Activated T-cell treated with anti-CD3 and anti-CD28 coated beads, Interleukin-2, amount 50 U/mL, for 24 hours (primary cell): ENCODE measurements at regions not wholly inside any gene's neighbourhood (a gene's known extent, or its start where the extent isn't known, plus 50 kb on each side); places are given as distances from the start of the nearest gene placed in this dataset.
"Not testable (repeated sequence)": the region's sequence is repeated elsewhere in the genome, so short reads cannot be mapped to it uniquely, and the experiment has no call there.

ENCODE experiments used
- DNase-seq: peaks from one replicate; pipeline ENCODE4 v3.0.0-alpha.2; 2020
- H3K27ac Mint-ChIP-seq: 2 replicates; pipeline ENCODE4 v1.8.0; 2020; ENCODE audit warnings: mild to moderate bottlenecking, mixed read lengths
- H3K27me3 Mint-ChIP-seq: 2 replicates; pipeline ENCODE4 v1.8.0; 2020; ENCODE audit warnings: mixed read lengths
- H3K36me3 Mint-ChIP-seq: 2 replicates; pipeline ENCODE4 v1.8.0; 2020; ENCODE audit warnings: low read depth, mixed read lengths
- H3K4me1 Mint-ChIP-seq: 2 replicates; pipeline ENCODE4 v1.8.0; 2020; ENCODE audit warnings: low read depth, mixed read lengths
- H3K4me3 Mint-ChIP-seq: 2 replicates; pipeline ENCODE4 v1.8.0; 2020; ENCODE audit warnings: mild to moderate bottlenecking, moderate library complexity, mixed read lengths
- H3K9me3 Mint-ChIP-seq: 2 replicates; pipeline ENCODE4 v1.8.0; 2020; ENCODE audit warnings: mixed read lengths

GRCh38 chr2:221741496-221742211 is 169.6 kb upstream of the EPHA4 start:
- Mint-ChIP-seq H3K4me3 (no peak overlapping the region), H3K9me3 (peaks cover 6% of the 10 kb centered on the region)

DNA sequence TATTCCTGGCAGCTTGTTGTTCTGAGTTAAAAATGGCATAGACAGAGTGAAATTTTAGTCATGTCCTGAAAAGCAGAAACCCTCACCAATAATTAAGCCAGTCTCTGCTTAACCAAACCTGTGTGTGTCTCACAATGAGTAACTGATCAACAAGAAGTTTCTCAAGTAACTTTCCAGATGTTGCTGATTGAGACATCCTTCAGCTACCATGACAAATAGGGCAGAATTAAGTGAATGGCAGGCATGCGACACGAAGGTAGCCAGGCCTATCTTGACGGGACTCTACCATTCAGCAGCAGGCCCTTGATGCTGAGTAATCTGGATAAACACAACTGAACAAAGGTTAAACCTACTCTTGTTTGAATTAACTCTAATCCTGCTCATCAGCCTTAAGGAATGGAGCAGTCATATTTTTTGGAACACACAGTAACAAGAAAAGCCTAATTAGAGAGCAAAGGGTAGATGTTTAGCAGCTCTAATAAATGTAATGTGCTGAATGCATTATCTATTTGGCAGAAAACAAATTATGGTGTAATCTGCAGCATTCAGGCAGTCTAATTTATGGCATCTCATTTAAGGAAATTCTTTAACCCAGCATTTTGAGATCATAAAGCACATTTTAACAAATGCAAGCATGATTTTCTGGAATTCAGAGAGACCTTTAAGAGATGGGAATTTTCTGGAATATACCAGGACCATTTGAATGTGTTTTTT is 159.5 kb upstream of the EPHA4 start:
- Mint-ChIP-seq H3K9me3 (peaks cover 2% of the 10 kb centered on the region), H3K27ac (no peak overlapping the region)

More at GRCh38 chr2:221741496-221742211, 169.6 kb upstream of the EPHA4 start:
- Mint-ChIP-seq H3K36me3 (no peaks in the 10 kb centered on the region), H3K4me1 (no peaks in the 10 kb centered on the region), H3K27ac (no peak overlapping the region), H3K27me3 (no peaks in the 10 kb centered on the region)
- DNase-seq, result no peak

DNA sequence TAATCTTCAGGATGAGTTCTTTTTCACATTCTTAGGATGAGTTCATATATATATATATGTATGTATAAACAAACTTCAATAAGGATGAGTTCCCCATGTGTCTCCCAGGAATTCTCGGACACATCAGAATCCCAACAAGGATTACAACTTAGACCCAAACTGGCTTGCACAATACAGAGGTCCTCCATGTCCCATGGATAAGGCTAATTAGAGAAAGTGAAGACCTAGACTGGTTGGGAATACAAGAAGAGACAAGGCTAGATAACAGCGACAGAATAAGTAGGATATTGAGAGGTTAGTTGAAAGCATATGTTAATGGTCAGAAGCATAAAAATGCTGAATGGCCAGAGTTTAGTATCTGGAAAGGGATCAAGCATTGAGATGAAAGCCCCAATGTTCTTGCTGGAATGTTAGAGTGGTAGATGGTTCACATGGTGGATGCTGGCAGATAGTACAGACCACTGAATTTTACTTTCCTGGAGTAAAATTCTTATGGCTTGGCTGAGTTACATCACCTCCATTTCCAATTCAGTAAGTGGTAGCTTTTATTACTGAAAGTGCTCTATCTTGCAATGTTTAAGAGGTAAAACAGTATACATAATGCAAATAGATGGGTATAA is 154.9 kb upstream of the EPHA4 start:
- Mint-ChIP-seq H3K9me3 (peaks cover 5% of the 10 kb centered on the region), H3K27ac (no peak overlapping the region), H3K27me3 (no peaks in the 10 kb centered on the region), H3K36me3 (no peaks in the 10 kb centered on the region), H3K4me1 (no peaks in the 10 kb centered on the region), H3K4me3 (no peak overlapping the region)
- DNase-seq, result no peak

More for the DNA sequence above, 159.5 kb upstream of the EPHA4 start:
- DNase-seq, result no peak
- H3K27me3 Mint-ChIP-seq, result no peaks in the 10 kb centered on the region
- no peak overlapping the region for H3K4me3 Mint-ChIP-seq
- H3K4me1 Mint-ChIP-seq, result no peaks in the 10 kb centered on the region
- H3K36me3 Mint-ChIP-seq, result no peaks in the 10 kb centered on the region

DNA sequence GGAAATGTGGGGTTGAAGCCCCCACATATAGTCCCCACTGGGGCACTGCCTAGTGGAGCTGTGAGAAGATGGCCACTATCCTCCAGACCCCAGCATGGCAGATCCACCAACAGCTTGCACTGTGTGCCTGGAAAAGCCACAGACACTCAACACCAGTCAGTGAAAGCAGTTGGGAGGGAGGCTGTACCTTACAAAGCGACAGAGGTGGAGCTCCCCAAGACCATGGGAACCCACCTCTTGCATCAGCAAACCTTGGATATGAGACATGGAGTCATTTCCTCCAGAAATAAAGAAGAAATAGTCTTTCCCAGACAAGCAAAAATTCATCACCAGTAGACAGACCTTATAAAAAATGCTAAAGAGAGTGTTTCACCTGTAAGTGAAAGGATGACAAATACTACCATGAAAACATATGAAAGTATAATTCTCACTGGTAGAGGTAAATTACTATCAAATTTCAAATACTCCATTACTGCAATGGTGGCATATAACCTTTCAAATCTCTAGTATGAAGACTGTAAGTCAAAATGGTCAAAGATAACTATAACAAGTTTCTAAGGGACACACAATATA is 152.6 kb upstream of the EPHA4 start:
- DNase-seq, result no peak
- Mint-ChIP-seq H3K4me1 (no peaks in the 10 kb centered on the region), H3K4me3 (no peak overlapping the region), H3K36me3 (no peaks in the 10 kb centered on the region), H3K9me3 (peaks cover 5% of the 10 kb centered on the region), H3K27me3 (no peaks in the 10 kb centered on the region), H3K27ac (no peak overlapping the region)

GRCh38 chr2:221724117-221724516 is 152.0 kb upstream of the EPHA4 start:
- not testable (repeated sequence) for H3K4me3 Mint-ChIP-seq, H3K27ac Mint-ChIP-seq, H3K36me3 Mint-ChIP-seq, DNase-seq, H3K9me3 Mint-ChIP-seq, H3K27me3 Mint-ChIP-seq, H3K4me1 Mint-ChIP-seq

DNA sequence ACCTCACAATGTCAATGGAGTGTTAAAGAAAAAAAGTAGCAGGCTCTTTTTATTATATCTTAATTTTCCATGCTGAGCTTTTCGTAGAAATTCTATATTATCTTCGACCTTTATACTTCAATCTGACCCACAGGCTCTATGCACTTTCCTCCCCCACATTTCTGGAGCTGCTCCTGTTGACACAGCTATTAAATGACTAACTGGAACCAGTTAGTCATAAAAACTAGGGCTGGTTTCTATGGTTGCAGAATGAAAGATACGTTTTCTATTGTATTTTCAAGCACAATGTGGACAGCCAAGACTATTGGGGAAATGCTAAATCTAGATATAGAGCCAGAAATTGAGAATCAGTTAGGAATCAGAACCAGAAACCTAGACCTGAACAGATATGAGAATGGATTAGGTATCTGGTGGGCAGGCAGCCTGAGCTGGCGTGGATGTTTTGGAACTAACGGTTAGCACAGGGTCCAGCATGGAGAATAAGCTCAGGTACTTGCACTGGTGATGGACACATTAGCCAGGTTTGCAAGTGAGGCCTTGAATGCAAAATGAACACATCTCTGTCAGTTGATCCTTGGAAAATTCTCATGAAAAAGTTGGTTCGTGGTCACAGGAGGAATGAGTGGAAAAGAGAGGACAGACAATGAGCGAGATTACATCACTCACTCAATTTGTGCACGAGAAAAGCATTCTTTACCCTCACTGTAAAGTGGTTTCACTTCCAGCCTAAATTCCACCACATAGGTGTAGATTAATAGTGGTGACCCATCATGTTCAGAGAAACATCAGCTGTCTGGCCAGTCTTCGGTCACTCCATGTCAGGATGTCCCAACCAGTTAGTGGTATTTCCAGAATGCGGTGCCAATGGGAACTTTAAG is 144.6 kb upstream of the EPHA4 start:
- Mint-ChIP-seq H3K4me1 (no peaks in the 10 kb centered on the region), H3K9me3 (peaks cover 5% of the 10 kb centered on the region), H3K27ac (no peak overlapping the region), H3K4me3 (no peak overlapping the region), H3K27me3 (no peaks in the 10 kb centered on the region), H3K36me3 (no peaks in the 10 kb centered on the region)
- no peak for DNase-seq

DNA sequence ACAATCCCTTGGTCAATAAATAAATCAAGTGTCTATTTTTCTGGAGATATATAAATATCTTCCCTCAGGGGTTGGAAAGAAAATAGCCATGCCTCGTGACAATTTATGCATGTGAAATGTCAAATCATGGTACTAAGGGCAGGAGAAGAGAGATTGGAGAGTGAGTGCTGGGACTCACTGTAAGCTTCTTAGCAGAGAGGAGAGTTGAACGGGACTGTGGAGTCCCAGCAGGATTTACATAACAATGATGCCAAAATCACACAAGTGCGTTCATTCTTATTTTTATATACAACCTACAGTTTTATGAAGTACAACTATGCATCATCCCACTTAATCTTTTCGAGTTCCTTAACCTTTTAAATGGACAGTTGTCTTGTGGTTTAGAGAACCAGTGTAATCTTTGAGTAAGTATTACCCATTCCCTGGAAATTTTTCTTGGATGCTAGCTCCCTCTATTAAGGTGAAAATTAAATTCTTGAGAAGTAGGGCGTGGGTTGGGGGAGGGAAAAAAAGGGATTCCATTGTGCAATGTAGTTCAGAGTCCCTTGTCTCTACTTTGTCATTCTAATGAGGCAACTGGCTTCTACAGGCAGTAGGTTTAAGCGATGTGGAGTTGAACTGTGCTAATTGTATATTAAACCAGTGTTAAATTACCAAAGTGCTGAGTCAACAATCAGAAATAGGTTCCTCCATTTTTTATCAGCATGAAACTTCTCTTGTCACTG is 143.6 kb upstream of the EPHA4 start:
- H3K4me3 Mint-ChIP-seq, result no peak overlapping the region

GRCh38 chr2:221710744-221711143 is 138.6 kb upstream of the EPHA4 start:
- Mint-ChIP-seq H3K4me1 (no peaks in the 10 kb centered on the region), H3K27ac (no peak overlapping the region), H3K4me3 (no peak overlapping the region), H3K9me3 (no peaks in the 10 kb centered on the region), H3K27me3 (peaks cover 3% of the 10 kb centered on the region), H3K36me3 (no peaks in the 10 kb centered on the region)
- no peak for DNase-seq

More for the DNA sequence above, 143.6 kb upstream of the EPHA4 start:
- H3K36me3 Mint-ChIP-seq, result no peaks in the 10 kb centered on the region
- no peak for DNase-seq
- H3K27me3 Mint-ChIP-seq, result no peaks in the 10 kb centered on the region
- H3K9me3 Mint-ChIP-seq, result peaks cover 5% of the 10 kb centered on the region
- H3K27ac Mint-ChIP-seq, result no peak overlapping the region
- H3K4me1 Mint-ChIP-seq, result no peaks in the 10 kb centered on the region

- Mint-ChIP-seq H3K9me3 (no peaks in the 10 kb centered on the region), H3K36me3 (no peaks in the 10 kb centered on the region), H3K4me1 (no peaks in the 10 kb centered on the region), H3K27ac (no peak overlapping the region), H3K4me3 (no peak overlapping the region), H3K27me3 (peaks cover 3% of the 10 kb centered on the region)
- no peak for DNase-seq
Measured at GRCh38 chr2:221708902-221709301, 136.8 kb upstream of the EPHA4 start.

GRCh38 chr2:221705185-221705877 is 133.2 kb upstream of the EPHA4 start:
- no peaks in the 10 kb centered on the region for H3K9me3 Mint-ChIP-seq
- no peak for DNase-seq
- H3K27ac Mint-ChIP-seq, result no peak overlapping the region
- no peaks in the 10 kb centered on the region for H3K4me1 Mint-ChIP-seq
- H3K27me3 Mint-ChIP-seq, result peaks cover 3% of the 10 kb centered on the region
- no peak overlapping the region for H3K4me3 Mint-ChIP-seq
- H3K36me3 Mint-ChIP-seq, result no peaks in the 10 kb centered on the region

DNA sequence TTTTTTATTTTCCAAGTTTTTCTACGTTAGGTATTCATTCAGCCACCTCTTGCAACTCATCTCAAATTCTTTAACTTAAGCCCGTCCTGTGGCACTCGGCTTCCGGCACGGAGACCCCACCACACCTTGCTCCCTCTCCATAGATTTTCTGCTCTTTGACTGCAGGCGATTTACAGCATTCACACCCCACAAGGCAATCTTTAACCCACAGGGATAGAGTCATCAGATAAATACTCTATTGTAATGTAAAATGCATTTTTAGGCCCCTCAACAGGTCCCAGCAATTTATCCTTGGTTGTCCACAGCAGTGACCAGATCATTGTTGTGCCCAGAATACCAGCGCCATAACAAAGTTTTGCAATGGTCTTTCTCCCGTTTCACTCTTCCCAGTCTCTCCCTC is 132.3 kb upstream of the EPHA4 start:
- H3K4me1 Mint-ChIP-seq, result no peaks in the 10 kb centered on the region
- no peaks in the 10 kb centered on the region for H3K9me3 Mint-ChIP-seq
- no peaks in the 10 kb centered on the region for H3K36me3 Mint-ChIP-seq
- no peak overlapping the region for H3K27ac Mint-ChIP-seq
- H3K4me3 Mint-ChIP-seq, result no peak overlapping the region
- H3K27me3 Mint-ChIP-seq, result peaks cover 3% of the 10 kb centered on the region
- no peak for DNase-seq

- no peak for DNase-seq
- no peaks in the 10 kb centered on the region for H3K4me1 Mint-ChIP-seq
- H3K4me3 Mint-ChIP-seq, result no peak overlapping the region
- H3K27ac Mint-ChIP-seq, result no peak overlapping the region
- H3K27me3 Mint-ChIP-seq, result no peaks in the 10 kb centered on the region
- H3K36me3 Mint-ChIP-seq, result no peaks in the 10 kb centered on the region
- H3K9me3 Mint-ChIP-seq, result no peaks in the 10 kb centered on the region
Measured at GRCh38 chr2:221693365-221693764, 121.3 kb upstream of the EPHA4 start.

DNA sequence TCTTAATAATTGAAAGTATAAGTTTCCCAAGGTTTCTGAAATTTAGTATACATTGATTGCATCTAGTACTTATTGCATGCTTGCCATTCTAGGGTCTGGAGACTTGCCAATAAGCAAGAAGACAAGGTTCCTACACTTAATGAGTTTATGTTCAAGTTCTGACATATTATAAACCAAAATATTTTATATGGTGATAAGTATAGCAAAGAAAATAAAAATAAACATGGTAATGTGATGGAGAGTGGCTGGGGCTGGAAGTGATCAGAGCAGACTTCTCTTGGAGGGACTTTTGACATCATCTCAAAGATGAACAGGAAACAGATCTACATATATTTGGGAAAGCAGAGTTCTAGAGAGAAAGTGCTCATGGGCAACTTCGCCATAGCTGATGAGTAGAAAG is 119.5 kb upstream of the EPHA4 start:
- Mint-ChIP-seq H3K4me3 (no peak overlapping the region), H3K27me3 (no peaks in the 10 kb centered on the region), H3K36me3 (no peaks in the 10 kb centered on the region), H3K9me3 (no peaks in the 10 kb centered on the region), H3K4me1 (no peaks in the 10 kb centered on the region), H3K27ac (no peak overlapping the region)
- DNase-seq, result no peak
